GM21786 (cell line): ENCODE measurements at regions not wholly inside any gene's neighbourhood (a gene's known extent, or its start where the extent isn't known, plus 50 kb on each side); places are given as distances from the start of the nearest gene placed in this dataset.

Experiments
- ATAC-seq: cut with Tn5 transposase; IDR thresholded peaks from one replicate; pipeline ENCODE4 v1.9.1; 2021; ENCODE audit not compliant: unreplicated experiment

- ATAC-seq: no peak
These were observed 138.3 kb upstream of the AGBL1 start for GRCh38 chr15:85941186-85941855.

GRCh38 chr15:85942632-85943031 lies 137.0 kb upstream of the AGBL1 start:
- ATAC-seq: no peak

DNA sequence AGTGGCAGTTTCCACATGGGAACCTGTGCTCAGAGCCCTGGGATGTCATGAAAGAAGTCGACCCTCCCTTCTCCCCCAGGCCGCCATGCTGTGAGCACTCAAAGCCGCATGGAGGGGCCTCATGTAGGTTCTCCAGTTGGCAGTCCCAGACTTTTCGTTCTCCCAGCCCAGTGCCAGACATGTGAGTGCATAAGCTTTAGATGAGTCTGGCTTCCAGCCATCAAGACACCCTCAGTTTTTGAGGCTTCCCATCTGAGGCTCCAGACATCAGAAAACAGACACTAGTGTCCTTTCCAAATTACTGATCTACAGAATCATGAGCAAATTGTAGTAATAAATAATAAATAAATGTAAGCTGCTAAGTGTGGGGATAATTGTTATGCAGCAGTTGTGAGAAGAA lies 136.5 kb upstream of the AGBL1 start:
- no peak for ATAC-seq

- ATAC-seq: no peak
These were observed 135.9 kb upstream of the AGBL1 start for GRCh38 chr15:85943791-85944190.

GRCh38 chr15:85947021-85947420 lies 132.7 kb upstream of the AGBL1 start:
- ATAC-seq: no peak

- ATAC-seq: no peak
These were observed 131.7 kb upstream of the AGBL1 start for GRCh38 chr15:85947936-85948335.

GRCh38 chr15:85950101-85950500 lies 129.6 kb upstream of the AGBL1 start:
- peak; percentile 85 for ATAC-seq

DNA sequence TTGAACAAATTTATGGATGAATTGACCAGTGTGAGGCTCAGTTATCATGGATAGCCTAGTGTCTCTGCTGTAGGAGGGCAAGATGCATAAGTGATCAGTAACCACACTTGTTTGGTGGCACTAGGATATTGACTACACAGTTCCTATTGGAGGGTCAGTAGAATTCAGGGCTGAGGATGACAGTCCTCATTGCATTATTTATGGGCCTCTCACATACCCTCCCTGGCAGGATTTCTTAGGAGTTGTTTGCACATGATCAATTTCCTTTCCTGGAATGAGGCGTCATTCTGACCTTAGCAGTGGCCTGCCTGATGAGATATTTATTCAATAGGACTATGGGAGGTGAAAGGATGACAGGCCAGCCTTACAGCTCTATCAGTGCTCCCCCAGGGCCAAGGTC lies 125.1 kb upstream of the AGBL1 start:
- no peak for ATAC-seq

DNA sequence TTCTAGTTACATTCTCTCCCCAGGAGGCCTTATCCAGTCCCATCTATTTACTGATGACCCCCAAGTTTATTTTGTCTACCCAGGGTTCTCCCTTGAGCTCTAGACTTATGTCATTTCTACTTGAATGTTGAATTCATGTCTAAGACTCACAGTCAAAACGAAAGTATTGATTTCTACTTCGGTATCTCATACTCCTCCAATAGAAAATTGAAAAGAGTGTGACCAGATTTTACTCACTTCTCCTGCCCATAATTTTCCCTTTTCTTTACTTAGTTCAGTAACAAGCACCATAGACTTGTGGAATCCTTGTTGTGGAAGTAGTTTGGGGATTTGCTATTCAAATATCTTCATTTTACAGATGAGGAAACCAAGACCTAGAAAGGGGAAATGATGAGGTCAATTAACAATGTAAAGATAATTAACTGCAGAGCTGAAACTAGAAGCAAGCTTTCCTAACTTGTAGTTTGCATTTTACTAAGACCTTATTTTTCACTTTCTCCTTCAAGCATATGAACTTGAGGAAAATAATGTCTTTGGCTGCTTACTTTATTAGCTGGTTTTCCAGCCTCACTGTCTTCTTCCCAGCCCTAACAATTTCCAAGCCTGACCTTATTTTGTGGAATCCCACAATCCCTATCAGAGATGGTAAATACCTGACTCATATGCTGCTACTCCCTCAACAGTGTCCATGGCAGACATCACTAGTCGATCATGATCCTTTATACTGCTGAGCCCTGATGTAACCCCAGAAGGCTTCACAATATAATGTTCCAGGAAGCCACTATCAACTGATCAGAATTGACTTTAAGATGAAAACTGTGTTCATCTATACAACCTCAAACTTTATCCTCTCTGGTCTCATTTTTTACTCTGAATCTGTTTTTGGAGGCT lies 123.9 kb upstream of the AGBL1 start:
- ATAC-seq: peak; percentile 84

DNA sequence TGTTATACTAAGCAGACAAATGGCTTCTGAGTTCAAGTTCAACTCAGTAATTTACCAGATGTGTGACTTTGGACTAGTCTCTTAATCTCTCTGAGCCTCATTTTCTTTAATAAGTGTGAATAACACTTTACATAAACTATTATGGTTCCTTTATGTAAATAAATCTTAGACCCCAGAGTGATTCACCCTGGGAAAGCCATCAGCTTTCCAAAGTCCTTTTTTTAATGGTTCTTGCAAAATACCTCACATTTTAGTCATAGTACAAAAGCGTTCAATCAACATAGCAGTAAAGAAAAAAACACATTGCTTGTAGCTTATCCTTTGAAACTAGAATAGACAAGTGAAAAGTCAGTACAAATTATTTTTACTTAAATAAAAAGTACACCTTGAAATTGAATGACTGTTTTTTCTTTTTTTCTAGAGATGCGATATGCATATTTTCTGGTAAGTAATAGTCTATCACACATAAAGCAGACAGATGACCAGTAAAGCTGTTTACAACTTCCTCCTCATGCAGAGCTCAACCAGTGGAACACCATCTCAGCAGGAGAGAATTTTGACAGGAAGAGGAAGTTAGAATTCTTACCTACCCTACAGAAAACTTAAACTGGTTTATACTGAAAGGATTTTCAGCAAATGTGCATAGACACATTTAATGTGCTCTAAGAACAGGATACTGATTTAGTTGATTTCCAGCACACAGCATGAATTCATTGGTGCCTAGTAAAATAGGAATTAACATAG lies 123.0 kb upstream of the AGBL1 start:
- ATAC-seq: no peak

- ATAC-seq: no peak
These were observed 120.1 kb upstream of the AGBL1 start for GRCh38 chr15:85959611-85960010.

- ATAC-seq: no peak
These were observed 119.3 kb upstream of the AGBL1 start for GRCh38 chr15:85960381-85960780.

- ATAC-seq: no peak
These were observed 117.8 kb upstream of the AGBL1 start for GRCh38 chr15:85961821-85962220.

- no peak for ATAC-seq
These were observed 116.4 kb upstream of the AGBL1 start for GRCh38 chr15:85963262-85963760.

GRCh38 chr15:85964471-85964870 lies 115.2 kb upstream of the AGBL1 start:
- ATAC-seq: no peak

GRCh38 chr15:85967553-85967952 lies 112.1 kb upstream of the AGBL1 start:
- ATAC-seq: no peak

GRCh38 chr15:85972805-85973540 lies 106.7 kb upstream of the AGBL1 start:
- ATAC-seq: no peak

- ATAC-seq: no peak
These were observed 105.9 kb upstream of the AGBL1 start for GRCh38 chr15:85973584-85974347.

DNA sequence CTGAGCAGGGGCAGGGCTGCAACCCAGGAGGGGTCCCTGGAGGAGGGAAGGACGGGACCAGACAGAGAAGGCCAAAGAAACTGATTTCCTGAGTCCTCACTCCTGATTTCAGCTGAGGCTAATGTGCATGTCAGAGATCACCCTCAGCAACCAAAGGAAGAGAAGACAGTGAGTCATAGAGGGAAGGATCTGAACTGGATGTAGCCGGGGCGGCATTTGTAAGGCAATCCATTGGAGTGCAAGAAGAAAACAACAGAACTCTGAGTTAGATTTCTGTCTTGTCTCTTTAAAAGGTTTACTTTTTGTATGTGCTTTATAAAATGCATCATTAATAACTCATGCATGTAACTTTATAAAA lies 105.3 kb upstream of the AGBL1 start:
- no peak for ATAC-seq

- ATAC-seq: no peak
These were observed 104.9 kb upstream of the AGBL1 start for GRCh38 chr15:85974742-85975141.
